ENCODE measurements at regions not wholly inside any gene's neighbourhood (a gene's known extent, or its start where the extent isn't known, plus 50 kb on each side); places are given as distances from the start of the nearest gene placed in this dataset.

DNA sequence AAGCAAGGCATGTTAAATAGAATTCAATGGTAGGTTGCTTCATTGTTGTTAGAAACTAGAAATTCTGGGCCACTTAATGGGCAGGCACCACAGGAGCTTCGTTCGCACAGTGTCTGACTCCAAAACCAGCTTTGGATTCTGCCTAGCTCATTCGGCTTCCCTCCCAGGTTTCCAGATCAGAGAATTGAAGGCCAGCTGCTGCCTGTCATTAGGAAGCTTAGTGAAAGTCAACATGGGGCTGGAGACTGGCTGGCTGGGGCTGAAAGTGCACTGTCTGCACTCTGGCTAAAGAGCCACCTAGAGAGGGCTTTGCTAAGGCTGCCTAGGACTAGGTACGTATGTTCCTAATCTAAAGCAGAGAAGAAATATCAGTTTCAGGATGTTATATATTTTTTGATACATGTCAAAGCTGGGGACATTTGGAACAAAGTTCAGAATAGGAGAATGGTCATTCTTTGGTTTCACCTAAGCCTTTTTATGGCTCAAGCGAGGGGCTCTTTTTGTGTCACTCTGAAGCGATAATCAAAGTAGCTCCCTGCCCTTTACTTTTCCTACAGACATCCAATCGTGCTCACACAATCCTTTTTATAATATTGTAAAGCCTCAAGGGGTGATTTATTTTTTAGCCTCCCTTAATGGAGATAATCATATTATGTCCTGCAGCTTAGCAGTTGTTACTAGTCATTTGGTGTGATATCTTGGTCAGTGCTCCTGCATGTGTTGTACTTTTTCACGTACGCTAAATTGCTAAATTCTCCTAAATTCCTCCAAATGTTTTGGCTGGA lies 238.5 kb upstream of the NAV3 start:
- TF ChIP-seq, protein P1, sequence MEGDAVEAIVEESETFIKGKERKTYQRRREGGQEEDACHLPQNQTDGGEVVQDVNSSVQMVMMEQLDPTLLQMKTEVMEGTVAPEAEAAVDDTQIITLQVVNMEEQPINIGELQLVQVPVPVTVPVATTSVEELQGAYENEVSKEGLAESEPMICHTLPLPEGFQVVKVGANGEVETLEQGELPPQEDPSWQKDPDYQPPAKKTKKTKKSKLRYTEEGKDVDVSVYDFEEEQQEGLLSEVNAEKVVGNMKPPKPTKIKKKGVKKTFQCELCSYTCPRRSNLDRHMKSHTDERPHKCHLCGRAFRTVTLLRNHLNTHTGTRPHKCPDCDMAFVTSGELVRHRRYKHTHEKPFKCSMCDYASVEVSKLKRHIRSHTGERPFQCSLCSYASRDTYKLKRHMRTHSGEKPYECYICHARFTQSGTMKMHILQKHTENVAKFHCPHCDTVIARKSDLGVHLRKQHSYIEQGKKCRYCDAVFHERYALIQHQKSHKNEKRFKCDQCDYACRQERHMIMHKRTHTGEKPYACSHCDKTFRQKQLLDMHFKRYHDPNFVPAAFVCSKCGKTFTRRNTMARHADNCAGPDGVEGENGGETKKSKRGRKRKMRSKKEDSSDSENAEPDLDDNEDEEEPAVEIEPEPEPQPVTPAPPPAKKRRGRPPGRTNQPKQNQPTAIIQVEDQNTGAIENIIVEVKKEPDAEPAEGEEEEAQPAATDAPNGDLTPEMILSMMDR (IDR thresholded peaks at IDR 0.05): no peak

- TF ChIP-seq, protein P1 (IDR thresholded peaks at IDR 0.05): no peak
Measured at GRCh38 chr12:77590306-77590705, 240.4 kb upstream of the NAV3 start.

DNA sequence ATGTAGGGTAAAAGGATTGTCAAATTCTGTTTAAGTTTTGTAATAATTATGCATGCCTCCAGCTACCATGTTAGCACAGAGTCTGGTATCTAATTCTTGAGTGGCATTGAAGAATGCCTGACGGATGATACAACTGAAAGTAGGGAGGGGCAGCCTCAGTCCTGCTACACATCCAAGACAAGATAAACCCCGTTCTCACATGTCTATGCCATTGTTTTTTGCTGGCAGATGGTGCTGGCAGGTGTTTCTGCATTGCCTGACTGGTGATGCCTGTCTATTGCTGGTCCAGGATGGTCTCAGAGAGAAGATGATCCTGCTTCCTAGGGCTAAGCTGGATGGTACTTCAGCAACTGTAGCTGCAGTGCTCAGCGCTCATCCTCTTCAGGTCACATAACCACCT lies 245.8 kb upstream of the NAV3 start:
- TF ChIP-seq, protein P1 (IDR thresholded peaks at IDR 0.05): no peak

DNA sequence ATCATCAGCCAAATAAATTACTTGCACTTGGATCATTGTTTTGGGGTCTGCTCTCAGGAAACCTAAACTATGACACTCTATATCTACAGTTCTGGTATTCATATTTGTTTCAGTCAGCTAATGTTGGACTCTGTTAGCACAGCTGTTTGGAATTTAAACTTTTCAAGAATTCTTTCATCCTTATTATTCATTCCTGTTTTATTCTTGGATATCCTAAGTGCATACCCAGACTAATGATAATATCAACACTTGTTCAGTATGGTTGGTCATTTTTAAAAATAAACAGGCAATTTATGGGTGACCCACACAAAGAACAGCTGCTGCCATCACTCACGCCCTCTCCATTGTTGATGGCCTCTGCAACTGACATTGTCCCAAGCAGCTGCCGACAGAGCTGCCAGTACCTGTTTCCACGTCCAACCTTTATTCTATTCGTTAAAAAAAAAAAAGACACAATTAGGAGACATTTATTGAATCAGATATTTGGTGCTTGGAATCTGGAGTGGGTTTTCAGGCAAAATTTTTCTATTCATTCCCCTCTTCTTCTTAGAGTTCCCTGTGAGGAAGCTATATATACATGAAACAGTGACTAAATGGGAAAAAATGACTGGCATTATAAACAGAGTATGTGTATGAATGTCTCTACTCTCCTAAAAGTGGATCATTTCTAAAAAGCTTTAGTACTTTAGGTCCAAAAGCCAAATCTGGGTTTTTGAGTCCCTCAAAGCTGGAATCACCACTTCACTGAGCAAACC lies 252.1 kb upstream of the NAV3 start:
- TF ChIP-seq, protein P1 (IDR thresholded peaks at IDR 0.05): no peak

- TF ChIP-seq, protein P1 (IDR thresholded peaks at IDR 0.05): no peak
Measured at GRCh38 chr12:77577791-77578190, 252.9 kb upstream of the NAV3 start.

DNA sequence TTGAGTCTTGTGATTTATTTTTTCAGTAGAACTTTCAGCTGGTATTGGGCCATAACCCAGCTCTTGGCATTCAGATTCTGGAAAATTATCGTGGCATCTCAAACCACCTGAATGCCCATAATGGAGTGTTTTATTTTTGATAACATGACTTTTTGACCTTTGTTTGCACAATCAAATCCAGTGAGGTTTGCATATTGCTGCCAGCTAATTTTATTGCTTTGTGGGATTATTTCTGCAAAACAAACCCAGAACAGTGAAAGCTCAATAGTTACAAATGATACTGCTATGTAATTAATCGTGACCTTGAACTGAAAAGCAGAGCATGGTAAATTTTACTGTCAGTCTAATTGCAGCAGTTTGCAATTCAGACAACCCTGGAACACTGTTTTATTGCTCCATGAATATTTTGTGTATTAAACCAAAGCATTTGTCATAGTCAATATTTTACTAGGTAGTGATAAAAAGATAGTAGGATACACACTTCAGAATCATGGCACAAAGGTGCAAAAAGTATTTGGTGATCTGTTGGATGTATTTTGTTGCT lies 255.2 kb upstream of the NAV3 start:
- TF ChIP-seq, protein P1 (IDR thresholded peaks at IDR 0.05): no peak

GRCh38 chr12:77572371-77572770 lies 258.3 kb upstream of the NAV3 start:
- TF ChIP-seq, protein P1 (IDR thresholded peaks at IDR 0.05): no peak

Data from LNCAP (cell line).